Activated T-cell treated with anti-CD3 and anti-CD28 coated beads, Interleukin-2, amount 50 U/mL, for 24 hours (primary cell): ENCODE measurements at regions not wholly inside any gene's neighbourhood (a gene's known extent, or its start where the extent isn't known, plus 50 kb on each side); places are given as distances from the start of the nearest gene placed in this dataset.
"Not testable (repeated sequence)": the region's sequence is repeated elsewhere in the genome, so short reads cannot be mapped to it uniquely, and the experiment has no call there.

Experiments
- DNase-seq: peaks from one replicate; pipeline ENCODE4 v3.0.0-alpha.2; 2020
- H3K27ac Mint-ChIP-seq: 2 replicates; pipeline ENCODE4 v1.8.0; 2020; ENCODE audit warnings: mild to moderate bottlenecking, mixed read lengths
- H3K27me3 Mint-ChIP-seq: 2 replicates; pipeline ENCODE4 v1.8.0; 2020; ENCODE audit warnings: mixed read lengths
- H3K36me3 Mint-ChIP-seq: 2 replicates; pipeline ENCODE4 v1.8.0; 2020; ENCODE audit warnings: low read depth, mixed read lengths
- H3K4me1 Mint-ChIP-seq: 2 replicates; pipeline ENCODE4 v1.8.0; 2020; ENCODE audit warnings: low read depth, mixed read lengths
- H3K4me3 Mint-ChIP-seq: 2 replicates; pipeline ENCODE4 v1.8.0; 2020; ENCODE audit warnings: mild to moderate bottlenecking, moderate library complexity, mixed read lengths
- H3K9me3 Mint-ChIP-seq: 2 replicates; pipeline ENCODE4 v1.8.0; 2020; ENCODE audit warnings: mixed read lengths

GRCh38 chr20:26201026-26201425, 504.4 kb upstream of the ZNF337 start:
- not testable (repeated sequence) for H3K27me3 Mint-ChIP-seq, H3K36me3 Mint-ChIP-seq, DNase-seq, H3K4me3 Mint-ChIP-seq, H3K4me1 Mint-ChIP-seq, H3K27ac Mint-ChIP-seq
- peaks cover 11% of the 10 kb centered on the region for H3K9me3 Mint-ChIP-seq

- H3K9me3 Mint-ChIP-seq, H3K27me3 Mint-ChIP-seq, H3K4me1 Mint-ChIP-seq, H3K4me3 Mint-ChIP-seq, H3K36me3 Mint-ChIP-seq, DNase-seq, H3K27ac Mint-ChIP-seq: not testable (repeated sequence)
Observed at GRCh38 chr20:26187329-26187728, 490.7 kb upstream of the ZNF337 start.

- not testable (repeated sequence) for H3K4me3 Mint-ChIP-seq, DNase-seq, H3K27me3 Mint-ChIP-seq, H3K9me3 Mint-ChIP-seq, H3K36me3 Mint-ChIP-seq, H3K27ac Mint-ChIP-seq, H3K4me1 Mint-ChIP-seq
Observed at GRCh38 chr20:26183720-26184119, 487.1 kb upstream of the ZNF337 start.

GRCh38 chr20:26181364-26181763, 484.7 kb upstream of the ZNF337 start:
- DNase-seq, H3K27ac Mint-ChIP-seq, H3K4me1 Mint-ChIP-seq, H3K4me3 Mint-ChIP-seq, H3K9me3 Mint-ChIP-seq, H3K27me3 Mint-ChIP-seq, H3K36me3 Mint-ChIP-seq: not testable (repeated sequence)

- not testable (repeated sequence) for H3K36me3 Mint-ChIP-seq, H3K4me1 Mint-ChIP-seq, H3K27me3 Mint-ChIP-seq, H3K27ac Mint-ChIP-seq, DNase-seq, H3K9me3 Mint-ChIP-seq, H3K4me3 Mint-ChIP-seq
Observed at GRCh38 chr20:26171875-26172274, 475.2 kb upstream of the ZNF337 start.

- Mint-ChIP-seq H3K4me1 (no peaks in the 10 kb centered on the region), H3K27ac (no peak overlapping the region), H3K4me3 (no peak overlapping the region), H3K27me3 (no peaks in the 10 kb centered on the region), H3K9me3 (no peaks in the 10 kb centered on the region), H3K36me3 (no peaks in the 10 kb centered on the region)
- no peak for DNase-seq
Observed at GRCh38 chr20:26169506-26169905, 472.9 kb upstream of the ZNF337 start.

GRCh38 chr20:26167499-26167898, 470.8 kb upstream of the ZNF337 start:
- Mint-ChIP-seq H3K4me1 (no peaks in the 10 kb centered on the region), H3K27ac (no peak overlapping the region), H3K36me3 (no peaks in the 10 kb centered on the region), H3K4me3 (no peak overlapping the region), H3K27me3 (no peaks in the 10 kb centered on the region), H3K9me3 (no peaks in the 10 kb centered on the region)
- DNase-seq, result no peak

GRCh38 chr20:26163890-26164289, 467.2 kb upstream of the ZNF337 start:
- Mint-ChIP-seq H3K36me3 (no peaks in the 10 kb centered on the region), H3K27me3 (peaks cover 3% of the 10 kb centered on the region), H3K4me3 (no peak overlapping the region), H3K4me1 (no peaks in the 10 kb centered on the region), H3K27ac (no peak overlapping the region), H3K9me3 (no peaks in the 10 kb centered on the region)
- no peak for DNase-seq

- H3K9me3 Mint-ChIP-seq, DNase-seq, H3K36me3 Mint-ChIP-seq, H3K4me1 Mint-ChIP-seq, H3K27me3 Mint-ChIP-seq, H3K4me3 Mint-ChIP-seq, H3K27ac Mint-ChIP-seq: not testable (repeated sequence)
Observed at GRCh38 chr20:26163151-26163550, 466.5 kb upstream of the ZNF337 start.

- DNase-seq, H3K4me3 Mint-ChIP-seq, H3K27ac Mint-ChIP-seq, H3K27me3 Mint-ChIP-seq, H3K36me3 Mint-ChIP-seq, H3K4me1 Mint-ChIP-seq, H3K9me3 Mint-ChIP-seq: not testable (repeated sequence)
Observed at GRCh38 chr20:26161741-26162140, 465.1 kb upstream of the ZNF337 start.

- not testable (repeated sequence) for H3K4me1 Mint-ChIP-seq, H3K9me3 Mint-ChIP-seq, H3K27me3 Mint-ChIP-seq, H3K36me3 Mint-ChIP-seq, H3K27ac Mint-ChIP-seq, H3K4me3 Mint-ChIP-seq, DNase-seq
Observed at GRCh38 chr20:26160916-26161315, 464.3 kb upstream of the ZNF337 start.

GRCh38 chr20:26154224-26154623, 457.6 kb upstream of the ZNF337 start:
- Mint-ChIP-seq H3K9me3 (peaks cover 2% of the 10 kb centered on the region), H3K36me3 (no peaks in the 10 kb centered on the region), H3K27ac (no peak overlapping the region), H3K4me1 (no peaks in the 10 kb centered on the region), H3K27me3 (peaks cover 4% of the 10 kb centered on the region), H3K4me3 (no peak overlapping the region)
- no peak for DNase-seq

GRCh38 chr20:26135325-26136110, 438.9 kb upstream of the ZNF337 start:
- Mint-ChIP-seq H3K9me3 (no peaks in the 10 kb centered on the region), H3K27me3 (no peaks in the 10 kb centered on the region), H3K4me1 (peaks cover 2% of the 10 kb centered on the region), H3K36me3 (no peaks in the 10 kb centered on the region), H3K27ac (no peak overlapping the region), H3K4me3 (no peak overlapping the region)
- no peak for DNase-seq

GRCh38 chr20:26134606-26135005, 438.0 kb upstream of the ZNF337 start:
- no peak for DNase-seq
- Mint-ChIP-seq H3K27ac (no peak overlapping the region), H3K9me3 (no peaks in the 10 kb centered on the region), H3K36me3 (no peaks in the 10 kb centered on the region), H3K4me1 (no peaks in the 10 kb centered on the region), H3K4me3 (no peak overlapping the region), H3K27me3 (no peaks in the 10 kb centered on the region)

- H3K36me3 Mint-ChIP-seq, H3K27ac Mint-ChIP-seq, H3K9me3 Mint-ChIP-seq, H3K27me3 Mint-ChIP-seq, H3K4me1 Mint-ChIP-seq, DNase-seq, H3K4me3 Mint-ChIP-seq: not testable (repeated sequence)
Observed at GRCh38 chr20:26133794-26134193, 437.1 kb upstream of the ZNF337 start.

- not testable (repeated sequence) for DNase-seq, H3K9me3 Mint-ChIP-seq, H3K4me3 Mint-ChIP-seq, H3K27ac Mint-ChIP-seq, H3K4me1 Mint-ChIP-seq, H3K27me3 Mint-ChIP-seq, H3K36me3 Mint-ChIP-seq
Observed at GRCh38 chr20:26120920-26121319, 424.3 kb upstream of the ZNF337 start.
